IMR-90 (cell line): ENCODE measurements at regions not wholly inside any gene's neighbourhood (a gene's known extent, or its start where the extent isn't known, plus 50 kb on each side); places are given as distances from the start of the nearest gene placed in this dataset.

Experiments used
- ATAC-seq: fragments of 200-7000 bp; cut with Tn5 transposase; 2 replicates; pipeline ENCODE4 v1.9.1; 2020; ENCODE audit warnings: low read depth, mild to moderate bottlenecking, moderate library complexity
- BruUV-seq: library from RNA; stranded (reverse); fragments of 400-500 nt; replicated peaks from 2 replicates; lab custom pipeline; 2021; lab: Mats Ljungman, UMichigan
- CTCF ChIA-PET: fragments of 300-600 bp; formaldehyde crosslinking; extraction: SDS; loops from one replicate; lab custom pipeline; 2021; ENCODE audit warnings: antibody characterized with exemption; lab: Yijun Ruan, JAX
- POLR2A ChIA-PET: fragments of 300-600 bp; sonication (Branson Sonifier 250); formaldehyde crosslinking; loops from one replicate; lab custom pipeline; 2022; ENCODE audit warnings: antibody characterized with exemption; ENCODE audit not compliant: unreplicated experiment; lab: Charles Lee
- DNase-seq: peaks from one replicate; pipeline ENCODE4 v3.0.0; 2013
- H2AFZ ChIP-seq: replicated peaks from 2 replicates; pipeline ENCODE3; 2013; ENCODE audit warnings: low read length, mild to moderate bottlenecking; ENCODE audit not compliant: poor library complexity
- H2AK5ac ChIP-seq: 2 replicates; pipeline ENCODE4 v1.6.1; 2013; ENCODE audit warnings: low read depth, low read length, inconsistent platforms
- H2AK9ac ChIP-seq: replicated peaks from 2 replicates; pipeline ENCODE3; 2013; ENCODE audit warnings: mild to moderate bottlenecking, low read depth, low read length, moderate library complexity; ENCODE audit not compliant: poor library complexity
- H2BK120ac ChIP-seq: 2 replicates; pipeline ENCODE4 v1.6.1; 2013; ENCODE audit warnings: low read depth, low read length, inconsistent platforms
- H2BK15ac ChIP-seq: 3 replicates; pipeline ENCODE4 v1.6.1; 2013; ENCODE audit warnings: low read depth, low read length, inconsistent platforms
- H2BK20ac ChIP-seq: 2 replicates; pipeline ENCODE4 v1.6.1; 2013; ENCODE audit warnings: low read depth, mild to moderate bottlenecking, inconsistent platforms, low read length, moderate library complexity
- H2BK5ac ChIP-seq: 2 replicates; pipeline ENCODE4 v1.6.1; 2013; ENCODE audit warnings: mild to moderate bottlenecking, low read depth, low read length, inconsistent platforms; ENCODE audit not compliant: poor library complexity, severe bottlenecking
- H3K14ac ChIP-seq: replicated peaks from 2 replicates; pipeline ENCODE4 v1.6.1; 2013; ENCODE audit warnings: low read depth, low read length, inconsistent platforms
- H3K18ac ChIP-seq: 2 replicates; pipeline ENCODE4 v1.6.1; 2013; ENCODE audit warnings: low read depth, low read length, control low read depth
- H3K23ac ChIP-seq: 2 replicates; pipeline ENCODE4 v1.6.1; 2013; ENCODE audit warnings: low read depth, low read length, inconsistent platforms
- H3K27ac ChIP-seq: 2 replicates; pipeline ENCODE4 v1.5.1; 2013; ENCODE audit warnings: mild to moderate bottlenecking, control low read depth, low read length; ENCODE audit not compliant: insufficient read depth
- H3K27me3 ChIP-seq: 2 replicates; pipeline ENCODE4 v1.6.1; 2013; ENCODE audit warnings: low read length; ENCODE audit not compliant: control insufficient read depth, insufficient read depth
- H3K36me3 ChIP-seq: 2 replicates; pipeline ENCODE4 v1.6.1; 2013; ENCODE audit warnings: low read length, mixed read lengths; ENCODE audit not compliant: control insufficient read depth, insufficient read depth
- H3K4ac ChIP-seq: 2 replicates; pipeline ENCODE4 v1.6.1; 2013; ENCODE audit warnings: low read depth, low read length, inconsistent platforms
- H3K4me1 ChIP-seq: 2 replicates; pipeline ENCODE4 v1.6.1; 2013; ENCODE audit warnings: low read length, mixed read lengths; ENCODE audit not compliant: control insufficient read depth, insufficient read depth
- H3K4me2 ChIP-seq: 2 replicates; pipeline ENCODE4 v1.6.1; 2013; ENCODE audit warnings: low read depth, mild to moderate bottlenecking, control low read depth, low read length, moderate library complexity
- H3K4me3 ChIP-seq: 2 replicates; pipeline ENCODE4 v1.5.1; 2013; ENCODE audit warnings: low read depth, mild to moderate bottlenecking, control low read depth, low read length, moderate library complexity; ENCODE audit not compliant: insufficient read depth
- H3K56ac ChIP-seq: 2 replicates; pipeline ENCODE4 v1.6.1; 2013; ENCODE audit warnings: low read length, inconsistent platforms; ENCODE audit not compliant: insufficient read depth; ENCODE audit errors: extremely low read depth
- H3K79me1 ChIP-seq, 2 experiments: 2 replicates each; pipeline ENCODE4 v1.6.1; 2013; ENCODE audit warnings: low read length in 2 of 2, inconsistent platforms in 1 of 2, low read depth in 1 of 2
- H3K9ac ChIP-seq: 2 replicates; pipeline ENCODE4 v1.6.1; 2013; ENCODE audit warnings: low read depth, low read length, control low read depth
- H3K9me1 ChIP-seq: 2 replicates; pipeline ENCODE4 v1.6.1; 2013; ENCODE audit warnings: low read length, inconsistent platforms; ENCODE audit not compliant: insufficient read depth
- H3K9me3 ChIP-seq: 2 replicates; pipeline ENCODE4 v1.6.1; 2013; ENCODE audit warnings: low read length; ENCODE audit not compliant: control insufficient read depth, insufficient read depth
- H4K20me1 ChIP-seq: 2 replicates; pipeline ENCODE4 v1.6.1; 2013; ENCODE audit warnings: low read length, inconsistent platforms; ENCODE audit not compliant: insufficient read depth
- H4K5ac ChIP-seq: 2 replicates; pipeline ENCODE4 v1.6.1; 2013; ENCODE audit warnings: mild to moderate bottlenecking, low read depth, low read length, control low read depth
- H4K8ac ChIP-seq, 2 experiments: 2 replicates each; pipeline ENCODE4 v1.6.1; 2013; ENCODE audit warnings: low read depth in 2 of 2, low read length in 2 of 2, control low read depth in 1 of 2, inconsistent platforms in 1 of 2
- H4K91ac ChIP-seq: 2 replicates; pipeline ENCODE4 v1.6.1; 2013; ENCODE audit warnings: low read depth, low read length, inconsistent platforms; ENCODE audit not compliant: insufficient read depth
- BHLHE40 ChIP-seq: fragments of 150-350 bp; IDR thresholded peaks from 2 replicates; pipeline ENCODE4 v1.6.1; 2016; ENCODE audit warnings: mild to moderate bottlenecking, low read depth, low read length
- CEBPB ChIP-seq: IDR thresholded peaks from 2 replicates; pipeline ENCODE4 v1.6.1; 2012; ENCODE audit warnings: low read depth, low read length, improper control_type of control experiment
- FOS ChIP-seq: fragments of 150-350 bp; IDR thresholded peaks from 2 replicates; pipeline ENCODE4 v1.6.1; 2016; ENCODE audit warnings: low read depth, low read length
- MAFK ChIP-seq: IDR thresholded peaks from 2 replicates; pipeline ENCODE4 v1.6.1; 2012; ENCODE audit warnings: low read depth, low read length, improper control_type of control experiment
- MAZ ChIP-seq: IDR thresholded peaks from 2 replicates; pipeline ENCODE4 v1.6.1; 2012; ENCODE audit warnings: low read depth, mild to moderate bottlenecking, low read length, improper control_type of control experiment, moderate library complexity, borderline replicate concordance
- MXI1 ChIP-seq: IDR thresholded peaks from 2 replicates; pipeline ENCODE4 v1.6.1; 2012; ENCODE audit warnings: low read depth, mild to moderate bottlenecking, low read length, moderate library complexity, borderline replicate concordance
- NFE2L2 ChIP-seq: fragments of 150-350 bp; IDR thresholded peaks from 2 replicates; pipeline ENCODE4 v1.6.1; 2016; ENCODE audit warnings: low read depth, mild to moderate bottlenecking, low read length
- RCOR1 ChIP-seq: IDR thresholded peaks from 2 replicates; pipeline ENCODE4 v1.6.1; 2012; ENCODE audit warnings: mild to moderate bottlenecking, low read length, improper control_type of control experiment; ENCODE audit not compliant: insufficient replicate concordance
- RFX5 ChIP-seq: IDR thresholded peaks from 2 replicates; pipeline ENCODE4 v1.8.0; 2012; ENCODE audit warnings: low read depth, mild to moderate bottlenecking, low read length, moderate library complexity
- USF2 ChIP-seq: fragments of 150-350 bp; IDR thresholded peaks from 2 replicates; pipeline ENCODE4 v1.6.1; 2017; ENCODE audit warnings: mild to moderate bottlenecking, antibody characterized with exemption, low read length, low read depth
- WGBS, 2 experiments: methylation state at CpG; one replicate each; pipeline versions ENCODE4 v1.1.5 to v1.1.7; 2013; ENCODE audit warnings: missing lambda C conversion rate in 2 of 2; ENCODE audit not compliant: insufficient read length in 1 of 2; ENCODE audit errors: extremely low coverage in 2 of 2; 5-methylcytosine and 5-hydroxymethylcytosine counted together
- dilution Hi-C: fragments of 300-500 bp; cut with HindIII; formaldehyde crosslinking; loops from one replicate; pipeline ENCODE4 v1.14.3; 2018; ENCODE audit warnings: low sequenced_read_pairs; ENCODE audit not compliant: unreplicated experiment
- in situ Hi-C: fragments of 300-500 bp; cut with MboI; formaldehyde crosslinking; loops from 3 replicates; pipeline ENCODE4 v1.14.3; 2019; ENCODE audit warnings: low sequenced_read_pairs, inconsistent platforms, mixed read lengths
- intact Hi-C: fragments of 100-400 bp; cut with micrococcal nuclease; formaldehyde crosslinking; loops from 2 replicates; pipeline ENCODE4 v1.10.0; 2022

- no peaks in the 10 kb centered on the region for H3K36me3 ChIP-seq
- no peak overlapping the region for H2BK5ac ChIP-seq
- no peak overlapping the region for H2AK9ac ChIP-seq
- H3K4me2 ChIP-seq = no peak overlapping the region
- no CpG with 5 or more reads among the region's 6 CpGs for WGBS, 2 experiments
- ATAC-seq = no peak
- ChIA-PET POLR2A (no interaction called here), CTCF (no interaction called here)
- peak overlapping the region in 1 of 2 experiments; percentile 26; a peak in 1 of 4 replicates for H4K8ac ChIP-seq
- no peak overlapping the region for H3K9ac ChIP-seq
- no peak overlapping the region for H2AFZ ChIP-seq
- intact Hi-C loops = no loop called here
- no peak overlapping the region for H3K23ac ChIP-seq
- no peak for DNase-seq
- no peak overlapping the region for H2BK20ac ChIP-seq
- no peak overlapping the region for H3K18ac ChIP-seq
- no peaks in the 10 kb centered on the region for H3K79me1 ChIP-seq
- H3K56ac ChIP-seq = no peak overlapping the region
- BruUV-seq = no TSS peak
- no peak overlapping the region for H4K91ac ChIP-seq
- no peak overlapping the region for H2BK120ac ChIP-seq
- TF ChIP-seq BHLHE40 (no peak), CEBPB (no peak), USF2 (no peak), MXI1 (no peak), MAZ (no peak), NFE2L2 (no peak), RFX5 (no peak), MAFK (no peak), FOS (no peak), RCOR1 (no peak)
- peak overlapping the region; percentile 50; the same call in 1 of the 3 replicates for H2BK15ac ChIP-seq
- dilution Hi-C loops = no loop called here
- H2AK5ac ChIP-seq = no peak overlapping the region
- H3K4me1 ChIP-seq = peaks cover 14% of the 10 kb centered on the region
- H3K14ac ChIP-seq = no peak overlapping the region
- in situ Hi-C loops = no loop called here
- no peak overlapping the region for H3K4ac ChIP-seq
- peaks cover 2% of the 10 kb centered on the region; the same call in 1 of the 2 replicates for H3K9me1 ChIP-seq
- H3K4me3 ChIP-seq = no peak overlapping the region
- no peak overlapping the region for H4K5ac ChIP-seq
- H4K20me1 ChIP-seq = no peaks in the 10 kb centered on the region
- peaks cover 2% of the 10 kb centered on the region; the same call in 1 of the 2 replicates for H3K9me3 ChIP-seq
- H3K27me3 ChIP-seq = no peaks in the 10 kb centered on the region
- no peak overlapping the region for H3K27ac ChIP-seq
Measured at GRCh38 chr6:135672256-135672655, 174.7 kb upstream of the AHI1 start.
